HepG2 (cell line): ENCODE measurements at regions not wholly inside any gene's neighbourhood (a gene's known extent, or its start where the extent isn't known, plus 50 kb on each side); places are given as distances from the start of the nearest gene placed in this dataset.

Experiments
- ATF1 ChIP-seq: IDR thresholded peaks from 2 replicates; pipeline ENCODE4 v1.6.1; 2016; ENCODE audit warnings: mild to moderate bottlenecking, control low read depth
- FOXK1 ChIP-seq: sonication (generic); formaldehyde crosslinking; IDR thresholded peaks from 2 replicates; pipeline ENCODE4 v1.4.0; 2020; ENCODE audit warnings: low read depth, missing genetic modification reagents, borderline replicate concordance
- KLF6 ChIP-seq: IDR thresholded peaks from 2 replicates; pipeline ENCODE4 v1.8.0; 2016; ENCODE audit warnings: missing biosample characterization, missing genetic modification reagents
- MAF1 ChIP-seq: sonication (generic); formaldehyde crosslinking; IDR thresholded peaks from 2 replicates; pipeline ENCODE4 v1.5.0; 2020; ENCODE audit warnings: missing genetic modification reagents, borderline replicate concordance
- MTA1 ChIP-seq: sonication (generic); formaldehyde crosslinking; IDR thresholded peaks from 2 replicates; pipeline ENCODE4 v1.4.0; 2020; ENCODE audit warnings: missing genetic modification reagents, mild to moderate bottlenecking, borderline replicate concordance
- NFIC ChIP-seq: IDR thresholded peaks from 2 replicates; pipeline ENCODE4 v1.6.1; 2012; ENCODE audit warnings: mild to moderate bottlenecking, low read length, inconsistent platforms
- PAX8 ChIP-seq: sonication (generic); formaldehyde crosslinking; IDR thresholded peaks from 2 replicates; pipeline ENCODE4 v1.8.0; 2022; ENCODE audit warnings: mild to moderate bottlenecking, missing genetic modification reagents, borderline replicate concordance
- ZBTB46 ChIP-seq: sonication (generic); formaldehyde crosslinking; IDR thresholded peaks from 2 replicates; pipeline ENCODE4 v1.4.0; 2020; ENCODE audit warnings: mild to moderate bottlenecking, missing genetic modification reagents, borderline replicate concordance
- ZFAT ChIP-seq: sonication (generic); formaldehyde crosslinking; conservative IDR thresholded peaks from 2 replicates; pipeline ENCODE4 v1.8.1; 2023; ENCODE audit warnings: missing genetic modification reagents, inconsistent platforms
- ZNF160 ChIP-seq: sonication (generic); formaldehyde crosslinking; IDR thresholded peaks from 2 replicates; pipeline ENCODE4 v1.8.0; 2022; ENCODE audit warnings: mild to moderate bottlenecking, inconsistent platforms, missing genetic modification reagents
- ZNF253 ChIP-seq: sonication (generic); formaldehyde crosslinking; IDR thresholded peaks from 2 replicates; pipeline ENCODE4 v1.8.0; 2022; ENCODE audit warnings: mild to moderate bottlenecking, missing genetic modification reagents, borderline replicate concordance
- ZNF275 ChIP-seq: sonication (generic); formaldehyde crosslinking; IDR thresholded peaks from 2 replicates; pipeline ENCODE4 v1.8.0; 2022; ENCODE audit warnings: missing genetic modification reagents, mild to moderate bottlenecking, inconsistent platforms, borderline replicate concordance
- TF ChIP-seq, protein P1 (sequence below): IDR thresholded peaks from 2 replicates; pipeline ENCODE4 v1.6.1; 2016; ENCODE audit warnings: missing compliant biosample characterization, missing genetic modification reagents, borderline replicate concordance
- TF ChIP-seq, protein P2 (sequence below): sonication (generic); formaldehyde crosslinking; IDR thresholded peaks from 2 replicates; pipeline ENCODE4 v1.8.1; 2023; ENCODE audit warnings: mild to moderate bottlenecking, moderate library complexity, missing genetic modification reagents
- TF ChIP-seq, protein P3 (sequence below): sonication (generic); formaldehyde crosslinking; IDR thresholded peaks from 2 replicates; pipeline ENCODE4 v1.4.0; 2020; ENCODE audit warnings: missing genetic modification reagents
- TF ChIP-seq, protein P4 (sequence below): sonication (generic); formaldehyde crosslinking; IDR thresholded peaks from 2 replicates; pipeline ENCODE4 v1.4.0; 2020; ENCODE audit warnings: missing genetic modification reagents, borderline replicate concordance

GRCh38 chr2:111246620-111247061 is 125.9 kb downstream of the BCL2L11 start (continued):
- TF ChIP-seq, protein P1, sequence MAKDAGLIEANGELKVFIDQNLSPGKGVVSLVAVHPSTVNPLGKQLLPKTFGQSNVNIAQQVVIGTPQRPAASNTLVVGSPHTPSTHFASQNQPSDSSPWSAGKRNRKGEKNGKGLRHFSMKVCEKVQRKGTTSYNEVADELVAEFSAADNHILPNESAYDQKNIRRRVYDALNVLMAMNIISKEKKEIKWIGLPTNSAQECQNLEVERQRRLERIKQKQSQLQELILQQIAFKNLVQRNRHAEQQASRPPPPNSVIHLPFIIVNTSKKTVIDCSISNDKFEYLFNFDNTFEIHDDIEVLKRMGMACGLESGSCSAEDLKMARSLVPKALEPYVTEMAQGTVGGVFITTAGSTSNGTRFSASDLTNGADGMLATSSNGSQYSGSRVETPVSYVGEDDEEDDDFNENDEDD (CRISPR knock-in tag) = 0 out of 2 replicates have a peak, but pooled peaks have one; percentile 21
- TF ChIP-seq ZBTB46 (CRISPR knock-in tag) (no peak), MAF1 (no peak), ATF1 (CRISPR knock-in tag) (no peak), ZNF253 (CRISPR knock-in tag) (no peak), PAX8 (CRISPR knock-in tag) (no peak), ZNF160 (CRISPR knock-in tag) (no peak), KLF6 (peak; percentile 24; the same call in 1 of the 2 replicates), NFIC (peak; percentile 60; the same call in 1 of the 2 replicates), FOXK1 (CRISPR knock-in tag) (peak; percentile 93), ZFAT (CRISPR knock-in tag) (no peak), MTA1 (CRISPR knock-in tag) (peak; percentile 71; the same call in 1 of the 2 replicates), ZNF275 (CRISPR knock-in tag) (no peak)
- TF ChIP-seq, protein P2, sequence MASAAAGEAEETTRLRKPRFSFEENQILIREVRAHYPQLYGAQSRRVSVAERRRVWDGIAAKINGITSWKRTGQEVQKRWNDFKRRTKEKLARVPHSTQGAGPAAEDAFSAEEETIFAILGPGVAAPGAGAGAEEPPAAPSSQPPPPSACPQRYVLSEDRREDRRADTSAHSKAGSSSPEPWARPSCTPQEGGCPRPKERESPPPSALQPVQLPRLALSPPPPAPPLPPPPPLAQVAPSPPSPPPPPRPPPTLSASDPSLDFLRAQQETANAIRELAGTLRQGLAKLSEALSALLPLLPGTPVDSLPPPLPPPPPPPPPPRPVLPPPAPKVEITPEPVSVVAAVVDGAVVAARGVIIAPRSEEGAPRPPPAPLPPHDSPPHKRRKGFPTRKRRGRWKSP (CRISPR knock-in tag) = peak; percentile 67; the same call in 1 of the 2 replicates
- TF ChIP-seq, protein P3, sequence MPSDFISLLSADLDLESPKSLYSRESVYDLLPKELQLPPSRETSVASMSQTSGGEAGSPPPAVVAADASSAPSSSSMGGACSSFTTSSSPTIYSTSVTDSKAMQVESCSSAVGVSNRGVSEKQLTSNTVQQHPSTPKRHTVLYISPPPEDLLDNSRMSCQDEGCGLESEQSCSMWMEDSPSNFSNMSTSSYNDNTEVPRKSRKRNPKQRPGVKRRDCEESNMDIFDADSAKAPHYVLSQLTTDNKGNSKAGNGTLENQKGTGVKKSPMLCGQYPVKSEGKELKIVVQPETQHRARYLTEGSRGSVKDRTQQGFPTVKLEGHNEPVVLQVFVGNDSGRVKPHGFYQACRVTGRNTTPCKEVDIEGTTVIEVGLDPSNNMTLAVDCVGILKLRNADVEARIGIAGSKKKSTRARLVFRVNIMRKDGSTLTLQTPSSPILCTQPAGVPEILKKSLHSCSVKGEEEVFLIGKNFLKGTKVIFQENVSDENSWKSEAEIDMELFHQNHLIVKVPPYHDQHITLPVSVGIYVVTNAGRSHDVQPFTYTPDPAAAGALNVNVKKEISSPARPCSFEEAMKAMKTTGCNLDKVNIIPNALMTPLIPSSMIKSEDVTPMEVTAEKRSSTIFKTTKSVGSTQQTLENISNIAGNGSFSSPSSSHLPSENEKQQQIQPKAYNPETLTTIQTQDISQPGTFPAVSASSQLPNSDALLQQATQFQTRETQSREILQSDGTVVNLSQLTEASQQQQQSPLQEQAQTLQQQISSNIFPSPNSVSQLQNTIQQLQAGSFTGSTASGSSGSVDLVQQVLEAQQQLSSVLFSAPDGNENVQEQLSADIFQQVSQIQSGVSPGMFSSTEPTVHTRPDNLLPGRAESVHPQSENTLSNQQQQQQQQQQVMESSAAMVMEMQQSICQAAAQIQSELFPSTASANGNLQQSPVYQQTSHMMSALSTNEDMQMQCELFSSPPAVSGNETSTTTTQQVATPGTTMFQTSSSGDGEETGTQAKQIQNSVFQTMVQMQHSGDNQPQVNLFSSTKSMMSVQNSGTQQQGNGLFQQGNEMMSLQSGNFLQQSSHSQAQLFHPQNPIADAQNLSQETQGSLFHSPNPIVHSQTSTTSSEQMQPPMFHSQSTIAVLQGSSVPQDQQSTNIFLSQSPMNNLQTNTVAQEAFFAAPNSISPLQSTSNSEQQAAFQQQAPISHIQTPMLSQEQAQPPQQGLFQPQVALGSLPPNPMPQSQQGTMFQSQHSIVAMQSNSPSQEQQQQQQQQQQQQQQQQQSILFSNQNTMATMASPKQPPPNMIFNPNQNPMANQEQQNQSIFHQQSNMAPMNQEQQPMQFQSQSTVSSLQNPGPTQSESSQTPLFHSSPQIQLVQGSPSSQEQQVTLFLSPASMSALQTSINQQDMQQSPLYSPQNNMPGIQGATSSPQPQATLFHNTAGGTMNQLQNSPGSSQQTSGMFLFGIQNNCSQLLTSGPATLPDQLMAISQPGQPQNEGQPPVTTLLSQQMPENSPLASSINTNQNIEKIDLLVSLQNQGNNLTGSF = no peak
- TF ChIP-seq, protein P4, sequence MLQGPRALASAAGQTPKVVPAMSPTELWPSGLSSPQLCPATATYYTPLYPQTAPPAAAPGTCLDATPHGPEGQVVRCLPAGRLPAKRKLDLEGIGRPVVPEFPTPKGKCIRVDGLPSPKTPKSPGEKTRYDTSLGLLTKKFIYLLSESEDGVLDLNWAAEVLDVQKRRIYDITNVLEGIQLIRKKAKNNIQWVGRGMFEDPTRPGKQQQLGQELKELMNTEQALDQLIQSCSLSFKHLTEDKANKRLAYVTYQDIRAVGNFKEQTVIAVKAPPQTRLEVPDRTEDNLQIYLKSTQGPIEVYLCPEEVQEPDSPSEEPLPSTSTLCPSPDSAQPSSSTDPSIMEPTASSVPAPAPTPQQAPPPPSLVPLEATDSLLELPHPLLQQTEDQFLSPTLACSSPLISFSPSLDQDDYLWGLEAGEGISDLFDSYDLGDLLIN (CRISPR knock-in tag) = 0 out of 2 replicates have a peak, but pooled peaks have one; percentile 25
